Caco-2 (cell line): ENCODE measurements at regions not wholly inside any gene's neighbourhood (a gene's known extent, or its start where the extent isn't known, plus 50 kb on each side); places are given as distances from the start of the nearest gene placed in this dataset.

Source experiments
- BruUV-seq: library from RNA; stranded (reverse); fragments of 400-500 nt; replicated peaks from 2 replicates; lab custom pipeline; 2021; lab: Mats Ljungman, UMichigan
- CTCF ChIA-PET: fragments of 300-600 bp; sonication (Branson Sonifier 250); formaldehyde crosslinking; loops from one replicate; lab custom pipeline; 2022; ENCODE audit warnings: antibody characterized with exemption; lab: Charles Lee
- POLR2A ChIA-PET: fragments of 300-600 bp; sonication (Branson Sonifier 250); formaldehyde crosslinking; loops from one replicate; lab custom pipeline; 2022; ENCODE audit warnings: antibody characterized with exemption; lab: Charles Lee
- DNase-seq, 2 experiments: peaks; one replicate each; pipeline versions ENCODE4 v3.0.0 to v3.0.0-alpha.2; 2020 to 2022
- H3K27me3 ChIP-seq: replicated peaks from 2 replicates; pipeline ENCODE4 v1.6.0; 2011; ENCODE audit warnings: low read length; ENCODE audit not compliant: control insufficient read depth, insufficient read depth
- H3K36me3 ChIP-seq: 2 replicates; pipeline ENCODE4 v1.5.1; 2011; ENCODE audit warnings: low read length; ENCODE audit not compliant: control insufficient read depth, insufficient read depth
- H3K4me1 ChIP-seq: fragments of 250-450 bp; sonication (Bioruptor Pico); 2 replicates; pipeline ENCODE4 v1.5.1; 2020; ENCODE audit warnings: mild to moderate bottlenecking
- H3K4me3 ChIP-seq: 2 replicates; pipeline ENCODE4 v1.5.1; 2011; ENCODE audit warnings: low read depth, mild to moderate bottlenecking, control low read depth, low read length
- H3K9me3 ChIP-seq: fragments of 250-450 bp; sonication (Bioruptor Pico); 2 replicates; pipeline ENCODE4 v1.5.1; 2020; ENCODE audit warnings: mild to moderate bottlenecking, moderate library complexity
- H3K27ac Mint-ChIP-seq: one replicate; pipeline ENCODE4 v1.8.0; 2022; ENCODE audit warnings: mixed read lengths; ENCODE audit not compliant: unreplicated experiment
- H3K27me3 Mint-ChIP-seq: one replicate; pipeline ENCODE4 v1.8.0; 2022; ENCODE audit warnings: mixed read lengths; ENCODE audit not compliant: insufficient read depth, unreplicated experiment
- H3K36me3 Mint-ChIP-seq: one replicate; pipeline ENCODE4 v1.8.0; 2022; ENCODE audit warnings: mild to moderate bottlenecking, mixed read lengths; ENCODE audit not compliant: insufficient read depth, unreplicated experiment
- H3K4me1 Mint-ChIP-seq: one replicate; pipeline ENCODE4 v1.8.0; 2022; ENCODE audit warnings: low read depth, mixed read lengths; ENCODE audit not compliant: unreplicated experiment
- H3K4me3 Mint-ChIP-seq: one replicate; pipeline ENCODE4 v1.8.0; 2022; ENCODE audit warnings: mild to moderate bottlenecking, moderate library complexity, mixed read lengths; ENCODE audit not compliant: unreplicated experiment
- H3K9me3 Mint-ChIP-seq: one replicate; pipeline ENCODE4 v1.8.0; 2022; ENCODE audit warnings: mixed read lengths; ENCODE audit not compliant: unreplicated experiment
- intact Hi-C: fragments of 100-400 bp; cut with micrococcal nuclease; formaldehyde crosslinking; loops from one replicate; pipeline ENCODE4 v1.10.0; 2022; ENCODE audit not compliant: unreplicated experiment
- TF ChIP-seq, protein P1 (sequence below), 2 experiments: fragments of 200-600 bp in 1 of 2; IDR thresholded peaks; 1 replicate in 1 of 2; 2 replicates in 1 of 2; pipeline versions ENCODE4 v1.5.1 to v1.8.0; 2011 to 2022; ENCODE audit warnings: antibody characterized with exemption in 1 of 2, control low read depth in 1 of 2, inconsistent platforms in 1 of 2, low read depth in 1 of 2, low read length in 1 of 2, mild to moderate bottlenecking in 1 of 2, moderate library complexity in 1 of 2; ENCODE audit not compliant: insufficient read depth in 1 of 2, severe bottlenecking in 1 of 2, unreplicated experiment in 1 of 2

DNA sequence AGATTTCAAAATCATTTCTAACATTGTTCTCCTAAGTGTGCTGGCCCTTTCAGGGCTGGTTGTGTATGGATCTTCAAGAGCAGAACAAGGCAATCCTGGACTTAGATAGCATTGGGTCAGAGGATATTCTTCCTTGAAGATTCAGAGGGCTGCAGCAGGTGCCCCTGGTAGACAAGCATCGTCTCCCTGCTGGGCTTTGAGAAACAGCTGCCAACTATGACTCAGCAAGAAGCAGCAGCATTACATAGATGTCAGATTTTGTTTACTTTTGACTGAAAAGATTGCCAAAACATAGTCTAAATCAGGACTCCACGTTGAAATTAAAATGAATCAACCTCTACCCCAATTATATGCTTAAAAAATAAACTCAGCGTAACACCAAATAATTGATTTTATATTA lies 618.8 kb downstream of the SOCS6 start:
- Histone ChIP-seq H3K4me3 (no peak overlapping the region), H3K36me3 (no peaks in the 10 kb centered on the region), H3K27me3 (no peaks in the 10 kb centered on the region), H3K4me1 (no peaks in the 10 kb centered on the region), H3K9me3 (no peaks in the 10 kb centered on the region)
- no TSS peak for BruUV-seq
- TF ChIP-seq, protein P1, sequence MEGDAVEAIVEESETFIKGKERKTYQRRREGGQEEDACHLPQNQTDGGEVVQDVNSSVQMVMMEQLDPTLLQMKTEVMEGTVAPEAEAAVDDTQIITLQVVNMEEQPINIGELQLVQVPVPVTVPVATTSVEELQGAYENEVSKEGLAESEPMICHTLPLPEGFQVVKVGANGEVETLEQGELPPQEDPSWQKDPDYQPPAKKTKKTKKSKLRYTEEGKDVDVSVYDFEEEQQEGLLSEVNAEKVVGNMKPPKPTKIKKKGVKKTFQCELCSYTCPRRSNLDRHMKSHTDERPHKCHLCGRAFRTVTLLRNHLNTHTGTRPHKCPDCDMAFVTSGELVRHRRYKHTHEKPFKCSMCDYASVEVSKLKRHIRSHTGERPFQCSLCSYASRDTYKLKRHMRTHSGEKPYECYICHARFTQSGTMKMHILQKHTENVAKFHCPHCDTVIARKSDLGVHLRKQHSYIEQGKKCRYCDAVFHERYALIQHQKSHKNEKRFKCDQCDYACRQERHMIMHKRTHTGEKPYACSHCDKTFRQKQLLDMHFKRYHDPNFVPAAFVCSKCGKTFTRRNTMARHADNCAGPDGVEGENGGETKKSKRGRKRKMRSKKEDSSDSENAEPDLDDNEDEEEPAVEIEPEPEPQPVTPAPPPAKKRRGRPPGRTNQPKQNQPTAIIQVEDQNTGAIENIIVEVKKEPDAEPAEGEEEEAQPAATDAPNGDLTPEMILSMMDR (IDR thresholded peaks at IDR 0.05; ENCODE audit: insufficient read depth in 1 of 2, low read depth in 1 of 2, low read length in 1 of 2, severe bottlenecking in 1 of 2, unreplicated experiment in 1 of 2): no peak
- Mint-ChIP-seq H3K4me1 (no peaks in the 10 kb centered on the region), H3K9me3 (no peaks in the 10 kb centered on the region), H3K4me3 (no peak overlapping the region), H3K36me3 (no peaks in the 10 kb centered on the region), H3K27ac (no peak overlapping the region), H3K27me3 (peaks cover 8% of the 10 kb centered on the region)
- ChIA-PET CTCF (no interaction called here), POLR2A (no interaction called here)
- intact Hi-C loops: no loop called here
- DNase-seq: no peak

DNA sequence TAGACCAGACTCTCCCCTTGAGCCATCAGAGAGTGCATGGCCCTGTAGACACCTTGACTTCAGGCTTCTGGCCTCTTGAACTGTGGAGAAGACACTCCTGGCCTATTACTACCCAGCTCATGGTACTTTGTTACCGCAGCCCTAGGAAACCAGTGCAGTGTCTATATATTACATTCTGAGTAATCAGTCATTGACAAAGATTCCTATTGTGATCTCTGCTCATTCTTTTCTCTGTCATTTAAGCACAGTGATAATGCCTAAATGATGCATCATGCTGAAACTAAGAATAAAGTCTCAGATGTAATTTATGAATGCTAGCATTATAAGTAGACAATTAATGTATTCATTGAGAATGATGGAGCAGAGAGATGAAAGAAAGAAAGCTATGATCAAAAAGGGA lies 603.5 kb downstream of the SOCS6 start:
- Mint-ChIP-seq H3K4me1 (no peaks in the 10 kb centered on the region), H3K9me3 (no peaks in the 10 kb centered on the region), H3K4me3 (no peak overlapping the region), H3K27ac (no peak overlapping the region), H3K27me3 (no peaks in the 10 kb centered on the region), H3K36me3 (no peaks in the 10 kb centered on the region)
- no TSS peak for BruUV-seq
- TF ChIP-seq, protein P1 (IDR thresholded peaks at IDR 0.05; ENCODE audit: insufficient read depth in 1 of 2, low read depth in 1 of 2, low read length in 1 of 2, severe bottlenecking in 1 of 2, unreplicated experiment in 1 of 2): no peak
- Histone ChIP-seq H3K27me3 (no peaks in the 10 kb centered on the region), H3K4me3 (no peak overlapping the region), H3K9me3 (no peaks in the 10 kb centered on the region), H3K4me1 (no peaks in the 10 kb centered on the region), H3K36me3 (no peaks in the 10 kb centered on the region)
- CTCF ChIA-PET: no interaction called here
- intact Hi-C loops: no loop called here
- POLR2A ChIA-PET: no interaction called here
- DNase-seq: no peak

DNA sequence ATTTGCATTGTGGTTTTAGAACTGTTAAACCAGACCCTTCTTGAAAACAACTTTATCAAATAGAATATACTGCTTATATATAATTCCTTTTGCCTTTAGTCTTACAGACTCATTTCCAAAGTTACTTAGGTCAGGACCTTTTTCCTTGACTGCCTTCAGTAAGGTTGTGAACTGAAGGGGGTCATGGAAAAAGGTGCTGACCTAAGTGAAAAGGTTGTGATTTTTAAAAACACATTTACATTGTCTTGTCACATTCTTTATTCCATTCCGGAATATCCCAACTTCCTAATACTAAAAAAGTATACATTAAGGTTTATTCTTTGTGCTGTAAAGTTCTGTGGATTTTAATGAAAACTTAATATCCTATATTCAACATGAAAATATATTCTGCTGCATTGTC lies 581.4 kb downstream of the SOCS6 start:
- Mint-ChIP-seq H3K36me3 (no peaks in the 10 kb centered on the region), H3K27me3 (no peaks in the 10 kb centered on the region), H3K4me3 (no peak overlapping the region), H3K9me3 (no peaks in the 10 kb centered on the region), H3K27ac (no peak overlapping the region), H3K4me1 (no peaks in the 10 kb centered on the region)
- no peaks in the 10 kb centered on the region for H3K36me3 ChIP-seq
- ChIA-PET POLR2A (no interaction called here), CTCF (no interaction called here)
- BruUV-seq: no TSS peak
- no peaks in the 10 kb centered on the region for H3K27me3 ChIP-seq
- H3K9me3 ChIP-seq: no peaks in the 10 kb centered on the region
- no peak overlapping the region for H3K4me3 ChIP-seq
- DNase-seq: no peak
- no peaks in the 10 kb centered on the region for H3K4me1 ChIP-seq
- intact Hi-C loops: no loop called here
- TF ChIP-seq, protein P1 (IDR thresholded peaks at IDR 0.05; ENCODE audit: insufficient read depth in 1 of 2, low read depth in 1 of 2, low read length in 1 of 2, severe bottlenecking in 1 of 2, unreplicated experiment in 1 of 2): no peak
